ENCODE measurements at regions not wholly inside any gene's neighbourhood (a gene's known extent, or its start where the extent isn't known, plus 50 kb on each side); places are given as distances from the start of the nearest gene placed in this dataset.
"Not testable (repeated sequence)": the region's sequence is repeated elsewhere in the genome, so short reads cannot be mapped to it uniquely, and the experiment has no call there.

DNA sequence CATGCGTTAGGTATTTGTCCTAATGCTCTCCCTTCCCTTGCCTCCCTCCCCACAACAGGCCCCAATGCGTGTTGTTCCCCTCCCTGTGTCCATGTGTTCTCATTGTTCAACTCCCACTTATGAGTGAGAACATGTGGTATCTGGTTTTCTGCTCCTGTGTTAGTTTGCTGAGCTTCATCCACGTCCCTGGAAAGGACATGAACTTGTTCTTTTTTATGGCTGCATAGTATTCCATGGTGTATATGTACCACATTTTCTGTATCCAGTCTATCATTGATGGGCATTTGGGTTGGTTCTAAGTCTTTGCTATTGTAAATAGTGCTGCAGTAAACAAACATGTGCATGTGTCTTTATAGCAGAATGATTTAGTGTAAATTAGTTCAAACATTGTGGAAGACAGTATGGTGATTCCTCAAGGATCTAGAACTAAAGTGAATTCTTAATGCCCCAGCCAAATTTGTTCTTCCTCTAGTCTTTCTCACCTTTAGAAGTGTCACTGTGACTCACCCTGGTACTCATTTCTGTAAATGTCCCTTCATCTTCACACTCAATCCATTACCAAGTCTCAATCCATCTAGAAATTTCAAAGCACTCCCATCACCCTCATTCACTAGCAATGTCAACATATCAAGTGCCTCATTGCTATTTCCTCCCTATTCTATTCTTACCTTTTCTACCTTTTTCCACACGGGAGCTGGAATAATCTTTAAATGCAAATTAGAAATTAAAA, 123.9 kb downstream of the MREG start:
- DNase-seq (ENCODE audit: low read depth) = not testable (repeated sequence)

DNA sequence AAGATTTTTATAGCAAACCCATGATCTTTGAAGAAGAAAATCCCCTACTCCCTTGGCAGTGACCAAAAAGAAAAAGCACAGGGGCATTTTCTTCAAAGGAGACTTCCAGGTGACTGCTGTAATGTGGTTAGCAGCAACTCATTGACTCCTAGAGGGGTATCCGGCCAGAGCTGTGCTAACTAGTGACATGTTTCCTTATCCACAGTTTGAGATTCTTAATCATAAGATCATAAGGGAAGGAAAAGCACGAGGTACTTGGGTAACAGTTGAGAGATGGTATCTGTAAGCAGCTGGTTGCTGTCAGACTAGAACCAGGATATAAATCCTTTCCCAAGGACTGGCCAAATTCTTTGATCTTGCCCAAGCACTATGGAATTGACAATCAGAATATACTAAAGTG, 124.7 kb downstream of the MREG start:
- DNase-seq (ENCODE audit: low read depth) = no peak

DNA sequence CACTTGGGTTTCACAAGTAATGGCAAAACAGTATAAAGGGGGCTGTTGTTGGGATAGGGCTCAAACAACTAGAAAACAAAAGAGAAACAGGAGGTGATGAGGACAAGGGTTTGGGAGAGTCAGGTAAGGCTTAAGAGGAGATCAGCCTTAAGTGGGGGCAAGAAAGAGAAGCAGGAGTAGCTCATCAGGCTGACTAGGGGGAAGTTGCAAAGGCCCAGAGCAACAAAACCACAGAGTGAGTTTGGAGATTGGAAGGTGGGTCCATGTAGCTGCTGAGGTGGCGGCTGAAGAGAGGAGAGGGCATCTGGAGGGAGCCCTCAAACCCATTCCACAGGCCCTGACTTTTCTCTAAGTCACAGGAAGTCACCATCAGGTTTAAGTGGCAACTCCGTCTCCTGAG, 126.0 kb downstream of the MREG start:
- DNase-seq (ENCODE audit: low read depth) = no peak

DNA sequence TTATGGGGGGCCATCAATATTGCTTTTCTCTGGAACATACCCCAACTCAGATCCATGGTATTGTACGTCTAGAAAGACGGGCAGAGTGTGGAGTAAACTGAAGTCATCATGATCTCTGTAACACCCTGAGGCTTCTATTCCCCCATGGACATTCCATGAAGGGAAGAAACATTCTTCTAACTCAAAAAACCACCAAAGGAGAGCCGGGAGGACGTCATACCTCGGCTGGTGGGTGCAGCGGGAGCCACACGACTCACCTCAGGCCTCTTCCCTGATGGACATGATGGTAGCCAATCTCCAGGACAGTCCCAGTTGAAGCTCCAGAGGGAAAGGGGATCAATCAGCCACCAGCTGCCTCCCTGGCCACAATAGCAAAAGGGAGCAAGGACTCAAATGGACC, 127.3 kb downstream of the MREG start:
- DNase-seq (ENCODE audit: low read depth) = no peak

DNA sequence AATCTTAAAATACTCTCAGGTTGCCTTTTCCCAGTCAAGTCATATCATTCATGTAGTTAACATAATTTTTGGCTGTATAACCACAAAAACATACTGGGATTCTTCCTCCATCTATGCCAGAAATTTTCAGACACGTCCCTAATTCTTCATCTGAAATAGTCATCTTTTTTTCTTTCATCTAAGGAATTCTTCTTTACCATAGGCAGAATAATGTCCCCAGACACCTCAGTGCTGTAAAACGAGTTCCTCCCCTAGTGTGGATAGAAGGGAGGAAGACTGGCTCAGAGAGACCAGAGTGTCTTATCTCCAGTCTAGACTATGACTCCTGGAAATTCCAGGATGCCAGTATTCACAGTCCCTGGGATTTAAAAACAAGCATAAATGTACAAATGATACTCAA, 127.8 kb downstream of the MREG start:
- DNase-seq (ENCODE audit: low read depth) = no peak

DNA sequence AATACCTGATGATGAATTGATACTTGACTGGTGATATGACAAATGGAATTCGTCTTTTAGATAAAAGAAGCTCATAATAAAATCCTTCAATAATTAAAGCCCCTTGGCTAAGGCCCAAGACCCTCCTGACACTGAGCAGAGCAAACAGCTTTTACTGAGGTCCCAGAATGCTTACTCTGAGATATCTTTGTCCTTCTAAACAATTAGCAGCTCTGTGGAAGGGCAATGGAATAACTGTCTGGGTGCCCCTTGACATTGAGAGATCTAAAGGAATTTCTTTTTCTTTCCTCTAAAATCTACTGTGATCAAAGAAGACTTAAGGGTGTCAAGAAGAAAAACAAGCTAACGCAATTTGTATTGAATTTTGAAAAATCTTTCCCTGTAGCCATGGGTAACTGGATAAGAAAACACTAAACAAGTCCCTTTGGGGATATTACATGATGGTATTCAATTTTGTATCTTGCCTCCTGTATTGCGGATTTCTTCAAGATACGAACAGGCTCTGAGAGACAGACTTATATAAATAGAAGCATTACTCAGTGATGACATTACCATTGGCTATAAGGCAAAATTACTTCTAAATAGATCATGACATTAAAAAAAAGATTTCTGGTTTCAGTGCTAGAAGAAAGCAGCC, 128.8 kb downstream of the MREG start:
- DNase-seq (ENCODE audit: low read depth) = no peak

DNA sequence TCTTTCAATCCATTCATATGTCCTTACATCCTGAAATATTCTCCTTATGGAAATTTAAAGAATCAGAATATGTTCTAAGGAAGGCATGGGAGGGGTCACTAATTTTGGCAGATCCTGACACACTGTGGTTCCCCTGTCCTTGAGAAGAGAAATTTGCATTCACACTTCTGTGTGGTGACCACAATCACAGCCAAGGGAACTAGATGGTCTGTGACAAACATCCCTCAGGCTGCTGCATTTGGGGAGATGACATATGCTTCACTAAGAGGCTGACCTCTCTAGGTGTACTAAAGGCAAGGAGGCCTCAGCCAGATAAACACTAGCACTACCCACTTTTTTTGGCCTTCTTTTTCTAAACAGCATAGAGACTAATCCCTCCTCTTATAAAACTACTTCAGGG, 129.6 kb downstream of the MREG start:
- no peak for DNase-seq (ENCODE audit: low read depth)

DNA sequence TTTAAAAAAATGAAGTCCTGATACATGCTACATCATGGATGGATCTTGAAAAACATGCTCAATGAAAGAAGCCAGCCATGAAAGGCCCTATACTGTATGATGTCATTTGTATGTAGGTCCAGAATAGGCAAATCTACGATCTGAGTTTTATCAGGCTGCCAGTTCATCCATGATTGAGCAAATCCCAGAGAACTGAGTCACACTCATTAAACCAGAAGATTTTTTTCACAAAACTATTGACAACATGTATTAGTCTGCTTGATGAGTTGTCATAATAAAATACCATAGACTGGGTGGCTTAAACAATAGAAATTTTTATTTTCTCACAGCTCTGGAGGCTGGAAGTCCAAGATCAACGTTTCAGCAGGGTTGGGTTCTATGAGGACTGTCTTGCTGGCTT, 130.7 kb downstream of the MREG start:
- DNase-seq (ENCODE audit: low read depth) = no peak

DNA sequence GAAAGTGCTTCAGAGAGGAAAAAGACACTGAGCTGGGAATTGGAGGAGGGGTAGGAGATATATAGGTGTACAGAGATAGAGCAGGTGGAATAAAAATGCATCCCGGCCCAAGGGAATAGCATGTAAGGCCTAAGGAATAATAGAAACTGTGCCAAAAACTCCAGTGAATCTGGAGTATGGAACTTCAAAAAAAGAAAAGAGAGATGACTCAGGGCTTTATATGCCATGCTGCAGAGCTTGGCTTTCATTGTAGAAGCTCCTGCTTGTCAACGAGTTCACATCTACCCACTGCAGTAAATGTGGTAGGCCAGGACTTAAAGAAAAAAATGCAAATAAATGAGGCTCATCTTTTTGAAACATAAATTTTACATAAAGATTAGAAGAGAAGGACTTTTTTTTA, 131.8 kb downstream of the MREG start:
- no peak for DNase-seq (ENCODE audit: low read depth)

DNA sequence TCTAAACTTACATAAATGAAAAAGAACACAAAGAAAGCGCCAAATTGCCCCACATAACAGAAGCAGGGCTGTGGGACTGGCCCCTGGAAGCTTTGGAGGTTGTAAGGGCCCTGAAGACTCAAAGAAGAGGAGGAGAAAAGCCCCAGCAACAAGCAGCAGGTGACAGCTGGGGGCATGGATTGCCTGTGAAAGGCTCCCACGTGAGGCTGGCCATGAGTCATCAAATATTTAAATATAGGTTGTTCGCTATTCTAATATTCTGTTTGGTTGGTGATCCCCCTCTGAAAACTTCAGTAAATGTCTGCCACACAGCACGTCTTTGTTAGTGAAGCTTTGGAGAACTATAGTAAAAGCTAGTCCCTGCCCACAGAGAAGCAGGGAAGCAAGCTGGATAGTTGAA, 132.4 kb downstream of the MREG start:
- no peak for DNase-seq (ENCODE audit: low read depth)

DNA sequence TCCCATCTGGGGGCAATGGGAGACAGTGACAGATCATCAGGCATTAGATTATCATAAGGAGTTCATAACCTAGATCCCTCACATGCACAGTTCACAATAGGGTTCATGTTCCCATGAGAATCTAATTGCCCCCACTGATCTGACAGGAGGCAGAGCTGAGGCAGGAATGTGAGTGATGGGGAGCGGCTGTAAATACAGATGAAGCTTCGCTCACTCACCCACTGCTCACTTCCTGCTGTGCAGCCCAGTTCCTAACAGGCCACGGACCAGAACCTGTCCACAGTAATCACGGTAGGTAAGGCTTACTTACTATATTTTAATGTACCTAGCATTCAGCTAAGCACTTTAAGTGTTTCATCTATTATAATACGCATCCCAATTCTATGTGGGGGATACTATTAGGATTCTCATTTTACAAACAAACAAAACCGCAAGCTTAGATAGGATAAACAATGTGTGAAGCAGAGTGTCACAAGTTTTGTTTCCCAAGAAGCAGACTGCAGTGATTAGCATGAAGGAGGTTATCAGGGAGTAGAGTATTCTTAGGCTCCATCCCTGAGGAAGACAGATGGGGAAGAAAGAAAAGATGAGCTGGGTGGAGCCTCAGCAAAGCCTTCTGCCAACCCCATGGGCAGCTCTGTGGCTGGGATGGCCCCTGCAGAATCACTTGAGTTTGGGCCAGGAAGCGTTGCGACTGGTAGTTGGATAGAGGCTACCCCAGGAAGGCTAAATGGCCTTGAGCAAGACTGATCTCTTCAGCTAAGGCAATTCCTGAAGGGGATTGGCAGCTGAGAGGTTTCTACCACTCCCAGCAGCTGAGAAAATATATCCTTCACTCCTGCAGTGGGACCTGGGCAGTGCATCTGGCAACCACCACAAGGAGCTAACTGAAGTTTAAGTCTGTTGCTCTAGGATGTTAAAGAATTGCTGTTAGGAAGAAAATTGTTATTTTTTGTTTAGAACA, 133.1 kb downstream of the MREG start:
- DNase-seq (ENCODE audit: low read depth) = no peak

DNA sequence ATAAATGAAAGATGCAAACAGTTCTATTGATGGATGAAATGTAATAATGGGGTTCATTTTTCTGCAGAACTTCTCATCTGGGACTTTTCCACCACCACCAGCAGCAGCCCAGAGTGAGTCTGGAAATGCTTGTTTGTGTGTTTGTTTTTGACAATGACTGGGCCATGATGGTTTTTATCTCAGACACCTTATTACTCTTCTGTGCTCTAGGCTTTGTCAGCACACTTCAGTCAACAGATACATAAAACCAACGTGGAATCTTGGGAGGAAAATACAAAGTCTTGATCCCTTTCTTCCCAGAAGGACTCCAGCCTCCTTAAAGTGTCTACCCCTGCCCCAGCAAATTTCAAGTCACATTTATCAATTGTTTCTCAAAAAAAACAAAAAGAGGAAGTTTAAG, 134.0 kb downstream of the MREG start:
- DNase-seq (ENCODE audit: low read depth) = no peak

DNA sequence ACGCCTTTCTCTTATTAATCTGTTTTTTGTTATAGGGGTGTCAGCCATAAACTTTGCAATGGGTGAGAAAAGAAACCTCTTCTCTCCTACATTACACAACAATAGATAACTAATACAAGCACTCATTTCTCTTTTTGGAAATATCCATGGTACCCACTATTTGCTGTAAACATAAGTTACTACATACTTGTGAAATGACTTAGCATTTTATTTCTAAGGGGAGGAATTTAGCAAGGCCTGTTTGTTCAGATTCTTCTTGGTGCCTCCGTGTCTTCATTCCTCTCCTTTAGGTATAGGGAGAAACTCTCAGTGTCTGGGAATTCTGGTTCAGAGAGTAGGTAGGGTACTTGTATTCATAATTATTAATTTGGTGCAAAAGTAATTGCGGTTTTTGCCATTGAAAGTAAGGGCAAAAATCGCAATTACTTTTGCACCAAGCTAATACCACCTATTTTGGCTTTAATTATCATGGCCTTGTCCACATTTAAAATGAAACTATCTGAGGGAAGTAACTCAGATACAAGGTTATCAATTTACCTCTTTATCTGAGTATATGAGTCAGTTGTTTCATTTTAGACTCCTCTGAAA, 134.8 kb downstream of the MREG start:
- DNase-seq (ENCODE audit: low read depth) = peak; percentile 79

DNA sequence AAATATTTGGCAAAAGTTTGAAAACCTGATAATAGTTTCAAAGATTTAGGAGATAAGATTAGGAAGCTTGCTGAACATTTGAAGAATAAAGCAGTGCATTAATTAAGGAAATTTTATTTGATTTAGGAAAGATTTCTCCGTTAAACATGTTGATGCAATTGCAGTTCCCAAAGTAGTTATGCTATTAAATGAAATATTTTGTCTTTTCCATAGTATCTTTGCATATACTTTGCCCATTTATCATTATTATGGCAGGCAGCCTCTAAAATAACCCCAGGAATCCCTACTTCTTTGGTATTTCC, 136.5 kb downstream of the MREG start:
- no peak for DNase-seq (ENCODE audit: low read depth)

DNA sequence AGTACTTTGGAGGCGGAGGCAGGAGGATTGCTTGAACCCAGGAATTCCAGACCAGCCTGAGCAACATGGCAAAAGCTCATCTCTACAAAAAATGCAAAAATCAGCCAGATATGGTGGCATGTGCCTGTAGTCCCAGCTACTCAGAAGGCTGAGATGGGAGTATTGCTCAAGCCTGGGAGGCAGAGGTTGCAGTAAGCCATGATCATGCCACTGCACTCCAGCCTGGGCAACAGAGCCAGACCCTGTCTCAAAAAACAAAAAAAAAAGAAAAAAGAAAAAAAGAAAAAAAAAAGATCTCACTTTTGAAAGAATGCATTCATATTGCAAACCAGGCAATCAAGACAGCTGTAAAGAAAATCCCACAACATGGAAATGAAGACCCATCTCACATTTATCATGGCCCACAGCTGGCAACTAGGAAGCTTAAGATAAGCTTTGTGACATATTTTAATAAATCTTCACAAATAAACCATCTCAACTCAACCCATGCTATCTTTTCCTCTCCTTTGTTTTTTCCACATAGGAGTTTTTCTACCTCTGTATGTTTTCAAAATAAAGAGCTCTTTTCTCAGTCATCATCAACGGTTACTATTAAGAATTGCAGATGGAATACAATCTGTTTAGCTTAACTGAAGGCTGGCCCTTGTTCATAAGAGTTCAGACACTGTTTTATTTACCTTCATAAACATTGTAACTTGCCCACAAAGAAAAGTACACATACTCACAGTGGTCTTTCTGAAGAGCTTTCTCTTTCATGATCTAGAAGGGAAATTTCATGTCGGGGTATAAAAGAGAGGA, 137.0 kb downstream of the MREG start:
- no peak for DNase-seq (ENCODE audit: low read depth)

DNA sequence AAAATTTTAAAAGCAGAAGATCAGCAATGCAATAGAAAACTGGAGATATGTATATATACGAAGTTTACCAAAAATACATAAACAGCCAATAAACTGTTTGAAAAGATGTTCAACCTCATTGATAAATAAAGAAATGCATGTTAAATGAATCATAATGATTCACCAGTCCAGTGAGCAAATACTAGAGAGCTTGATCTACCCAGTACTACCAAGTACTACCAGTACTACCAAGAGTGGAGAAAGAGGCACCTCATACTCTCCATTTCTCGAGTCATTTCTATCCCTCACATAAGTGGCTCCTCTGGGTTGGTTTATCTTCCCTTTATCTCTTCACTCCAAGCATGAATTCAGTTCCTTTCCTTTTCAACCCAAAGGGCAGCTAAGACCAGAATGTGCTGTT, 138.9 kb downstream of the MREG start:
- no peak for DNase-seq (ENCODE audit: low read depth)

DNA sequence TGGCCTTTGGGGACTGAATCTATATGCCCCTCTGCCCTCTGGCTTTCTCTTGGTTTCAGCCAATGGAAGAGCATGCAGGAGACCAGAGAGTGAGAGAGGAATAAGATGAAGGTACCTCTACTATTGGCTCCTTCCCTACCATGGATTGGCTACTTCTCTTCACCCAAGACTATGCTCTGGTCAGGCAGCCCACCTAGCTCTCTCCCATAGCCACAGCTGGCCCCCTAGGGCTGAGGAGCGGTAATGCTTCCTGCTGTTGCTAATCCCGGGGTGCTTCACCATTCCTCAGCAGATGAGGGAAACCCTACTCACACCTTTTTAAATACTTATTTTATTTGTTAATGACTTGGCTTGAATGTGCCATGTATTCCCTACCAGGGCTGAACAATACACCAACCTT, 142.4 kb downstream of the MREG start:
- no peak for DNase-seq (ENCODE audit: low read depth)

DNA sequence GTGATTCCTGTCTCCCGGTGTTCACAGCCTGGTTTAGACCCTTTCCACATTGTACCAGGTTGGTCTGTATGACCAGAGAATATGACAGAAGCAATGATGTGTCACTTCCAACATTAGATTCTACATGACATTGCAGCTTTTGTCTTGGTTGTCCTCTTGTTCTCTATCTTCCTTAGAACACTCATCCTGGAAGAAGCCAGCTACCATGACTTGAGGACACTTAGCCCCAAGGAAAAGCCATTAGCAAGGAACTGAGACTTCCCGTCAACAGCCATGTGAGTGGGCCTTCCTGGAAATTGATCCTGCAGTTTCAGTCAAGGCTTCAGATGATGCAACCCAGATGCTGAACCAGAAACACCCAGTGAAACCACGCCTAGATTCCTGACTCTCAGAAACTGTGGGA, 143.3 kb downstream of the MREG start:
- DNase-seq (ENCODE audit: low read depth) = peak; percentile 65

DNA sequence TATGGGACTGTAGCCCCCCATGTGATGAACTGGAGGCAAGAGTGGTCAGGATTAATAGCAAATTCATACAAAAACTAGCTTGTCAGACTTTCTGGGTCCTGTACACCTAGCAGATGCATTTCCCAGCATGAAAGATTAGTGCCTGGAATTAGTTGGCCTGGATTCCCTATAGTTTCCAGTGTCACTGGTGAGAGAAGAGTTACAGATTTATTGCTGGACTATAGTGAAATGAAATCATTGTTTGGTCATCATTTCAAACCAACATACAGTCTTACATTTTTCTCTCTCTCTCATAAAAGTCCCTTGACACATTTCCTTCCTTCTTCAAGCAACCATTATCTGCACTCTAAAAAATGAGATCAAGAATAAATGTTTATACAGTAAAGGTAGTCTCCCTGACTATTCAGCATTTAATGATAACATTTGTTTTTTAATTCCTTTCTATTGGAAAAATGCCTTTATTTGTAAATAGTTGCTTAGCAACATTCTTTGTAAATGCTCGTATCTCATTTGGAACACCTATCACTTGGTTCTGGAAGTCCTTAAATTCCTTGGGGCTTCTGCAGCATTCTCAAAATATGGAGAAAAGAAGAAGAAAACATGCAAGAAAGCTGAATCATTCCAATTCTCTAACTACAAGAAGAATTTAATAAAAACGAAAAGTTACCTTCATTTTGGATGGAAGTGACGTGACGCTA, 144.4 kb downstream of the MREG start:
- no peak for DNase-seq (ENCODE audit: low read depth)

DNA sequence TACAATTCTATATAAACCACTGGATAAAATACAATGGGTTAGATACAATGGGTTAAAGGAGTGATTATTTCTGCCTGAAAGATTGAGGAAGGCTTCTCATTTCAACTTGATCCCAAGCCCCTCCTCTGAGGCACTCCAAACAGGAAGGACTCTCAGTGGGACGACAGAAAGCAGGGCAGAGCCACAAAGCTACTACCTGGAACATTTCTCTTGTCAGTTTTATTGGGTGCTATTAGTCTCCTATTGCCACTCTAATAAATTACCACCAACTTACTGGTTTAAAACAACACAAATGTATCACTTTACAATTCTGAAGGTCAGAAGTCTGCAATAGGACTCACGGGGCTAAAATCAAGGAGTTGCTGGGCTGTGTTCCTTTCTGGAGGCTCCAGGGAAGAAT, 146.7 kb downstream of the MREG start:
- no peak for DNase-seq (ENCODE audit: low read depth)

DNA sequence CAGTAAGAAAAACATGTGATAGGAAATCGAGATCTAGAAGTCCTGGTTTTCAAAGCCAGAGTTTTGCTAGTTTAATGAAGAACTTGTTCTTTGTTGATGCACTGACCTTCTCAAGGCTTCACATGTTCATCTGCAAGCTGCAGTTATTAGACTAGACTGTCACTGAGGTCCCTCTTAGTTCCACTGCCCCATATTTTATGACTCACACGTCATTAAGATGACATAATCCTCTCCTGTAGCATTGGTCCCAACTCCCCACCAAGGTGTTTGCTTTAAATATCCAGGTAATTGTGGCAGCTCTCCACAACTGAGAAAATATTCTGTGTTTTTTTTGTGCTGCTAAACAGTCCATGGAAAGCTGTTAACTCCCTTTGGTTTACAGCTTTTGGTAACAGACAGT, 149.7 kb downstream of the MREG start:
- DNase-seq (ENCODE audit: low read depth) = no peak
